GM20431 (cell line): ENCODE measurements at regions not wholly inside any gene's neighbourhood (a gene's known extent, or its start where the extent isn't known, plus 50 kb on each side); places are given as distances from the start of the nearest gene placed in this dataset.
"Not testable (repeated sequence)": the region's sequence is repeated elsewhere in the genome, so short reads cannot be mapped to it uniquely, and the experiment has no call there.

Experiments used
- in situ Hi-C: fragments of 300-500 bp; cut with MseI, MboI; formaldehyde crosslinking; loops from one replicate; pipeline ENCODE4 v1.15.0; 2020; ENCODE audit warnings: low sequenced_read_pairs; ENCODE audit not compliant: unreplicated experiment

- in situ Hi-C loops = no loop called here
Observed at GRCh38 chr2:142767847-142768246, 109.6 kb upstream of the KYNU start.

- in situ Hi-C loops = no loop called here
Observed at GRCh38 chr2:142758973-142759372, 118.5 kb upstream of the KYNU start.

GRCh38 chr2:142757111-142757510 is 120.4 kb upstream of the KYNU start:
- in situ Hi-C loops = no loop called here

- in situ Hi-C loops = no loop called here
Observed at GRCh38 chr2:142756430-142756829, 121.0 kb upstream of the KYNU start.

GRCh38 chr2:142755191-142755590 is 122.3 kb upstream of the KYNU start:
- in situ Hi-C loops = no loop called here

- in situ Hi-C loops = no loop called here
Observed at GRCh38 chr2:142754182-142754581, 123.3 kb upstream of the KYNU start.

GRCh38 chr2:142750858-142751257 is 126.6 kb upstream of the KYNU start:
- in situ Hi-C loops = no loop called here

GRCh38 chr2:142748559-142749099 is 128.8 kb upstream of the KYNU start:
- in situ Hi-C loops = no loop called here

- in situ Hi-C loops = no loop called here
Observed at GRCh38 chr2:142745691-142746090, 131.8 kb upstream of the KYNU start.

GRCh38 chr2:142742371-142743214 is 134.9 kb upstream of the KYNU start:
- in situ Hi-C loops = no loop called here

GRCh38 chr2:142741764-142742269 is 135.6 kb upstream of the KYNU start:
- in situ Hi-C loops = no loop called here

- in situ Hi-C loops = no loop called here
Observed at GRCh38 chr2:142734770-142735169, 142.7 kb upstream of the KYNU start.

- in situ Hi-C loops = no loop called here
Observed at GRCh38 chr2:142734231-142734630, 143.2 kb upstream of the KYNU start.

- in situ Hi-C loops = not testable (repeated sequence)
Observed at GRCh38 chr2:142729814-142730213, 147.7 kb upstream of the KYNU start.

GRCh38 chr2:142727821-142728478 is 149.5 kb upstream of the KYNU start:
- in situ Hi-C loops = not testable (repeated sequence)

GRCh38 chr2:142725386-142725785 is 152.1 kb upstream of the KYNU start:
- in situ Hi-C loops = no loop called here

GRCh38 chr2:142724713-142725349 is 152.6 kb upstream of the KYNU start:
- in situ Hi-C loops = no loop called here

- in situ Hi-C loops = no loop called here
Observed at GRCh38 chr2:142724186-142724585, 153.3 kb upstream of the KYNU start.

GRCh38 chr2:142723236-142723635 is 154.2 kb upstream of the KYNU start:
- in situ Hi-C loops = no loop called here

GRCh38 chr2:142722569-142722968 is 154.9 kb upstream of the KYNU start:
- in situ Hi-C loops = no loop called here

- in situ Hi-C loops = no loop called here
Observed at GRCh38 chr2:142722086-142722485, 155.4 kb upstream of the KYNU start.
